COLO668 (cell line): ENCODE measurements at regions not wholly inside any gene's neighbourhood (a gene's known extent, or its start where the extent isn't known, plus 50 kb on each side); places are given as distances from the start of the nearest gene placed in this dataset.

ENCODE experiments used
- DNase-seq: peaks from one replicate; lab custom pipeline; 2025; ENCODE audit not compliant: unreplicated experiment; lab: John Stamatoyannopoulos, UW

GRCh38 chr22:49320714-49321476 lies 506.8 kb downstream of the BRD1 start:
- DNase-seq, result no peak

DNA sequence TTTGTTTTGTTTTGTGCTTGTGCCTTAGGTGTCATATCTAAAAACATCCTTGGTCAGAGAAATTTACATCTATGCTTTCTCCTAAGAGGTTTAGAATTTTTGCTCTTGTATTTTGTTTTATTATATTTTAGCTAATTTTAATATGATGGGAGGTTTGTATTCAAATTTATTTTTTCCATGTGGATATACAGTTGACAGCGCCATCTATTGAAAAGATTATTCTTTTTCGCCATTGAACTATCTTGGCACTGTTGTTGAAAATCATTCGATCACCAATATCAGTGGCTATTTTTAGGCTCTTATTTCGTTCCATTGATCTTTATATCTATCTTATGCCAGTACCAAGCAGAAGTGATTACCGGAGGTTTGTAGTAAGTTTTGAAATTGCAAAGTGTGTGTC lies 510.3 kb downstream of the BRD1 start:
- DNase-seq, result no peak

- no peak for DNase-seq
These were observed 515.1 kb downstream of the BRD1 start for GRCh38 chr22:49312601-49313000.

DNA sequence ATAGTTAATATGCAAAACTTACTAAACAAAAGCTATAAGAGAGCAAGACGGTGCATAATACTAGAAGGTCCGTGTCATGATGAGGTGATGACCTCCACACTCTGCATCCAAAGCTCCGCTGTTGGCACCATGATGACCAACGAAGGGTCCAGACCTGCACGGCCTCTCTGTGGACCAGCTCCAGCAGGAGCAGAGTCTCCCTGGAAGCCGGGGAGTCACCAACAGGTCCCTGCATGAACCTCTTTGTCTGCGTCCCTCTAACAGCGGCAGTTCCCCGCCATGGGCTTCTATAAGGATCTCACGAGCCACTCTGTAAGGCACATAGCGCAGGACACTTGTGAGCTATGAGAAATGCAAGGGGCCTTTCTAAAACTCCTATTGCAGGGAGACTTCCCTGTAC lies 517.3 kb downstream of the BRD1 start:
- DNase-seq, result no peak

DNA sequence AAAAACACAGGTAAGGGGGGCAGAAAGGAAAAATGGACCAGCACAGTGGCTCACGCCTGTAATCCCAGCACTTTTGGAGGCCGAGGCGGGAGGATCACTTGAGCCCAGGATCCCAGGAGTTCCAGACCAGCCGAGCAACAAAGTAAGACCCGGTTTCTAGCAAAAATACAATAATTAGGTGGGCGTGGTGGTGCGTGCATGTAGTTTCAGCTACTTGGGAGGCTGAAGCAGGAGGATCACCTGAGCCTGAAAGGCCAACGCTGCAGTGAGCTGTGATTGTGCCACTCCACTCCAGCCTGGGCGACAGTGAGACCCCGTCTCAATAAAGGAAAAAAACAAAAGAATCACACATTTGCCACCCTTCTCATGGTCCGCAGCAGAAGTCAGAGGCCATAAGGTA lies 519.4 kb downstream of the BRD1 start:
- DNase-seq, result no peak

GRCh38 chr22:49307870-49308269 lies 519.8 kb downstream of the BRD1 start:
- DNase-seq, result no peak

- no peak for DNase-seq
These were observed 520.2 kb downstream of the BRD1 start for GRCh38 chr22:49307481-49307830.

- no peak for DNase-seq
These were observed 520.8 kb downstream of the BRD1 start for GRCh38 chr22:49306632-49307480.

DNA sequence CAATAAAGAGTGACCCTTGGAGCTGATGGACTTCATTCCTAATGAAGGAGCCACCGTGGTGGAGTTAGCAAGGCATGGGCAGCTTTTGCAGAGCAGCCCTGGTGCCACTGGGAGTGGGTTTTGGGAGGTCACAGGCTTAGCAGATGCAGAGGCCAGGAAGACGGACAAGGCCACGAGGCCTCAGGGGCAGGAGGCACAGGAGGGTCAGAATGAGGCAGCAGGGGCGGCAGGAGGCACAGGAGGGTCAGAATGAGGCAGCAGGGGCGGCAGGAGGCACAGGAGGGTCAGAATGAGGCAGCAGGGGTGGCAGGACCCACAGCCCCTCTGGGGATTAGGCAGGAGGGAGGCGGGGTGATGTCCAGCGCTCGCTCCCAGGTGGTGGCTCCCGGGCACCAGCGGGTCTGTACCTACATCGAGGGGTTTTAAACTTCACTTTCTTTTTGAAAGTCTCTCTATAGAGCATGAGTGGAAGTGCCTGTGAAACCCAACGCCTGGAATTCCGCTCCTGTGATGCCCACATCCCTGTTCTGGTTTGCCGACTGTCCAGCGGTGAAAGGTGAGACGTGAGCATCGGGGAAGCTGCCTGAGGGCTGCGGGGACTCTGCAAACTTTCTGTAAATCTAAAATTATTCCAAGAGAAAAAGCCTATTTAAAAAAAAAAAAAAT lies 521.6 kb downstream of the BRD1 start:
- no peak for DNase-seq

GRCh38 chr22:49305214-49305965 lies 522.3 kb downstream of the BRD1 start:
- DNase-seq, result peak; percentile 70

- DNase-seq, result no peak
These were observed 523.8 kb downstream of the BRD1 start for GRCh38 chr22:49303781-49304461.

DNA sequence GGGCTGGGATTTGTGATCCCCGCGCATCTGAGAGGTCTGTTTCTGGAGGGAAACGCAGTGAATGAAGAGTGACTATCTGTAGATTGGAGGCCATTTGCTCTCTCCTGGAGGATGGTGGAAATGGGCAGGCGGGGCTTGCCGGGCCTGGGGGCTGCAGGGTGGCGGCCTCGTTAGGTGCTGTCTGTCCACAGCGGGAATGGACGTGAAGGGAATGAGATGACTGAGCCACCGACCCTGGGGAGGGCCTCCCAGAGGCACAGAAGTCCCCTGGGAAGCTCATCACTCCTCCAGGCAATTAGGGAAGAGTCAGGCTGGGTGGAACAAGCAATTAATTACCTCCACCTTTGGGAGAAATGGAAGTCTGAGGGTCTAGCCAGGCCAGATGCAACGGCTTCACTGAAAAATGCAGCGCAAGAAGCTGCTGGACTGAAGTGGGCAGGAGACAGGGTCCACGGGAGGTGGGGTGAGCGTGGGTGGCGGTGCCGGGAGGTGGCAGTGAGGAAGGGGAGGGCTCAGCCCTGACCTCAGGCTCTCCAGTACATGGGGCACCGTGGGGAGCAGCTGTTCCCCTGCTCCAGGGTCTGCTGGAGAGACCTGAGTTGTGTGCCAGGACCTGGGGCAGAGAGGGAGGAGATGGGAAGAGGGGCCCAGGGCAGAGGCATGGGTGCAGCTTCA lies 524.5 kb downstream of the BRD1 start:
- DNase-seq, result no peak

GRCh38 chr22:49302530-49302929 lies 525.1 kb downstream of the BRD1 start:
- no peak for DNase-seq

GRCh38 chr22:49302150-49302460 lies 525.6 kb downstream of the BRD1 start:
- no peak for DNase-seq

DNA sequence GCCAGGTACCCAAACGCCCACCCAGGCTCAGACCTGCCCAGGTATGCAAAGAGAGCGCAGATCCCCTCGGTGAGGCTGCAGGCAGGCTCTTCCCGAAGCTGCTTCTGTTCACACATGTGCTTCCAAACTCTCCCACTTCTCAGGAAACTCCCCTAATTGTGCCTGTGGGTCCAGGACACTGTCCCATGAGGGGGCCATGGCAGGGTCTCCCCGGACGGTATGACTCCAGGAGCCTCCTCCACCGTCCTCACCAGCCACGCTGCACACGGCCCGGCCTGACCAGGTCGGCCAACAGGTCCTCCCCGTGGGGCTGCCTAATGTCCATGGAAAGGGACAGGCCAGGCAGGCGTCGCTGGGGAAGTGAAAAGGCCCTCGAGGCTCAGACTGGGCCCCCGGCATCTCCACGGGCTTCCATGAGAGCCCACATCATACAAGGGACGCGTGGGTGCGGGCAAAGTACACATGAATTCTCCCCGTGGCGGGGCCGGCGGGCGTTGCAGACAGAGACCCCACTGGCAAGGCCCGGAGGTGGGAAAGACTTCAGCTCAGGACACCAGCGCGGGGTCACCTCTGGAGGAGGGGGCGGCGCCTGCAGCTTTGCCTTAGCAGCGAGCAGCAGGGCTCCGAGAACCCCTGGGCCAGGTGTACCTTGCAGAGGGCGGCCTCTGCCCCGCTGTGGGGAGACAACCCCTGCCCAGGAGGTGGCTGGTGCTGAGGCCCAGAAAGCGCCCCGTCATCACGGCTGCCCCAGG lies 526.1 kb downstream of the BRD1 start:
- DNase-seq, result no peak

GRCh38 chr22:49300951-49301397 lies 526.7 kb downstream of the BRD1 start:
- DNase-seq, result no peak

DNA sequence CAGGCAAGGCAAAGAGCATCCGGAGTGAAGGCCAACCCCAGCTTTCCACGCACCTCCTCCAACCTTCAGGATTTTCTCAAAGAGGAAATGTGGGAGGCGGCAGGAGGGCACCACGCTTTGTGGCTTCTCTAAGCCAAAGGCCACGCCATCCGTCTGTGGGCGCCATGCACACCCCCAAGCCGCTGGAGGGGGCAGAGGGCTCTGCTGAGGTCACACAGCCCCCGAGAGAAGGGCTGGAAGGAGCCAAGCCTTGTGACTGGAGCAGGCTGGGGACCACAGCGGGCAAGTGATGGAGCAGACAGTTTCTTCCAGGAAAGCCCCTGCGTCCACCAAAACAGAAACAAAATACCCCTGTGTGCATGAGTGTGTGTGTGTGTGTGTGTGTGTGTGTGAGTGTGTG lies 527.4 kb downstream of the BRD1 start:
- no peak for DNase-seq

DNA sequence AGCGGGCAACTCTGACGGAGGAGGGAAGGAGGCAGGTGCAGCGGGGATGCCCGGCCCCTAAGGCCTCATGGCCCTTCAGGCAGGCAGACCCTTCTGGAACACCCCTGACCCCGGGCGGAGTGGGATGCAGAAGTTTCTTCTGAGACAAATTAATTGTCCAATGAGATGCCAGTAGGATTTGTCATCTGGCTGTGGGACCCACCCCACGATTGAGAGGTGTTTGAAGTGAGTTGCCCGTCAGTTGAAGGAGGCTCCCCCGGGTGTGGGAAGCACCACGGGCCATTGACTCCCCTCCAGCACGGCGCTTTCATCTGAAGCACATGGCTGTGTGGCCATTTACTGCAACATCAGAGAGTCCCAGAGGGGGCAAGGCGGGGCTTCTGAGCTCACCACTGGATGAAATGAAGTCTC lies 527.8 kb downstream of the BRD1 start:
- DNase-seq, result no peak
